ENCODE measurements at regions not wholly inside any gene's neighbourhood (a gene's known extent, or its start where the extent isn't known, plus 50 kb on each side); places are given as distances from the start of the nearest gene placed in this dataset.

GRCh38 chr1:4265836-4266235, 365.8 kb upstream of the C1orf174 start:
- TF ChIP-seq CTCF (IDR thresholded peaks at IDR 0.05) (no peak), POLR2A (IDR thresholded peaks at IDR 0.05) (no peak)
